Activated CD4-positive, alpha-beta T cell treated with anti-CD3 and anti-CD28 coated beads, Interleukin-2, amount 10 ng/mL, durations not matched to agents 7 days and 5 days (primary cell): ENCODE measurements at regions not wholly inside any gene's neighbourhood (a gene's known extent, or its start where the extent isn't known, plus 50 kb on each side); places are given as distances from the start of the nearest gene placed in this dataset.
"Not testable (repeated sequence)": the region's sequence is repeated elsewhere in the genome, so short reads cannot be mapped to it uniquely, and the experiment has no call there.

Source experiments
- CTCF ChIA-PET: fragments of 350-600 bp; sonication (Branson Sonifier 250); formaldehyde crosslinking; loops from one replicate; lab custom pipeline; 2021; ENCODE audit warnings: antibody characterized with exemption; lab: Charles Lee
- POLR2A ChIA-PET: fragments of 350-600 bp; sonication (Branson Sonifier 250); formaldehyde crosslinking; loops from one replicate; lab custom pipeline; 2021; ENCODE audit warnings: antibody characterized with exemption; lab: Charles Lee
- DNase-seq: peaks from one replicate; pipeline ENCODE4 v3.0.0-alpha.2; 2020
- H3K27ac Mint-ChIP-seq: one replicate; pipeline ENCODE4 v1.8.0; 2021; ENCODE audit warnings: mild to moderate bottlenecking, moderate library complexity, mixed read lengths
- H3K27me3 Mint-ChIP-seq: one replicate; pipeline ENCODE4 v1.8.0; 2021; ENCODE audit warnings: mixed read lengths
- H3K36me3 Mint-ChIP-seq: one replicate; pipeline ENCODE4 v1.8.0; 2021; ENCODE audit warnings: low read depth, mixed read lengths
- H3K4me1 Mint-ChIP-seq: one replicate; pipeline ENCODE4 v1.8.0; 2021; ENCODE audit warnings: mixed read lengths
- H3K4me3 Mint-ChIP-seq: one replicate; pipeline ENCODE4 v1.8.0; 2021; ENCODE audit warnings: mild to moderate bottlenecking, moderate library complexity, mixed read lengths
- H3K9me3 Mint-ChIP-seq: one replicate; pipeline ENCODE4 v1.8.0; 2021; ENCODE audit warnings: mixed read lengths

DNA sequence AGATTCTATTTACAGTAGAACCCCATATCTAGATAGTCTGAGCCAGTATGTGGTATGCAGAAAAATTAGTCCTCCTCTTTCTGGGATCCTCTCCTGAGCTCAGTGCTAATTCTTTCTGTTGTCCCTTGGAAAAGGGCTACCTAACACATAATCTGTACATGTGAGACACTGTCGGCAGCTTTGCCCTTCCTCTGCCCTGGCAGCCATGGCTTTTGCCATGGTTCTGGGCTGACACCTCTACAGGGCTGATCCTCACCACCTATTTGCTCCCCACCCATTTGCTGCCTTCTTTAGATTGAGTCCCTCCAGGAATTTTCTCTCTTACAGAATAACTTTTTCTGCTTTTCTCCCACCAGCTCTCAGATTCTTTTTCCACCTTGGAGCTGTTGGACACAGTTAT is 64.7 kb upstream of the MAP9 start:
- H3K4me3 Mint-ChIP-seq, result no peak overlapping the region
- H3K36me3 Mint-ChIP-seq, result no peaks in the 10 kb centered on the region
- peaks cover 5% of the 10 kb centered on the region for H3K4me1 Mint-ChIP-seq
- POLR2A ChIA-PET, result no interaction called here
- DNase-seq, result no peak
- peaks cover 6% of the 10 kb centered on the region for H3K27me3 Mint-ChIP-seq
- H3K27ac Mint-ChIP-seq, result no peak overlapping the region
- no peaks in the 10 kb centered on the region for H3K9me3 Mint-ChIP-seq
- CTCF ChIA-PET, result no interaction called here

DNA sequence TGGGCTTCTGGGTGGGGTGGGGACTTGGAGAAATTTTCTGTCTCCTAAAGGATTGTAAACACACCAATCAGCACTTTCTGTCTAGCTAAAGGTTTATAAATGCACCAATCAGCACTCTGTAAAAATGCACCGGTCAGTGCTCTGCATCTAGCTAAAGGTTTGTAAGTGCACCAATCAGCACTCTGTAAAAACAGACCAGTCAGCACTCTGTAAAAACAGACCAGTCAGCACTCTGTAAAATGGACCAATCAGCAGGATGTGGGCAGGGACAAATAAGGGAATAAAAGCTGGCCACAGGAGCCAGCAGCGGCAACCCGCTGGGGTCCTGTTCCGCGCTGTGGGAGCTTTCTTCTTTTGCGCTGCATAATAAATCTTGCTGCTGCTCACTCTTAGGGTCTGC is 63.0 kb upstream of the MAP9 start:
- H3K9me3 Mint-ChIP-seq, H3K4me1 Mint-ChIP-seq, H3K36me3 Mint-ChIP-seq, H3K27me3 Mint-ChIP-seq, DNase-seq, H3K27ac Mint-ChIP-seq, CTCF ChIA-PET, H3K4me3 Mint-ChIP-seq, POLR2A ChIA-PET: not testable (repeated sequence)

DNA sequence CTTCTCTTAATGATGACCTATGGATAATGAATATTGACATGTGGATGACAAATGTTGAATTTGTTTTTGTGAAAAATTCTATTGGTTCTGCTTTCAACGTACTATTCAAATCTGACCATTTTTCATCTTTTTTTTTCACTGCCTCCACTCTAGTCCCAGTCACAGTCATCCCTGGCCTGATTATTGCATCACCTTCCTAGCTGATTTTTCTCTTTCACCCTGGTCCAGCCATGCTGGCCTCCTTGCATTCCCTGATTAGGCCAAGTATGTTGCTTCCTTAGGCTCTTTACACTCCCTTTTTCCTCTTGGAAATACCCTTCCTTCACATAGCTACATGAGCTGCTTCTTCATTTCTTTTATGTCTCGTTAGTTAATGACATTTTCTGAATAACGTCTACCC is 58.1 kb upstream of the MAP9 start:
- ChIA-PET CTCF (no interaction called here), POLR2A (no interaction called here)
- Mint-ChIP-seq H3K27ac (no peak overlapping the region), H3K36me3 (no peaks in the 10 kb centered on the region), H3K4me1 (peaks cover 2% of the 10 kb centered on the region), H3K4me3 (no peak overlapping the region), H3K27me3 (no peaks in the 10 kb centered on the region), H3K9me3 (no peaks in the 10 kb centered on the region)
- DNase-seq, result no peak

DNA sequence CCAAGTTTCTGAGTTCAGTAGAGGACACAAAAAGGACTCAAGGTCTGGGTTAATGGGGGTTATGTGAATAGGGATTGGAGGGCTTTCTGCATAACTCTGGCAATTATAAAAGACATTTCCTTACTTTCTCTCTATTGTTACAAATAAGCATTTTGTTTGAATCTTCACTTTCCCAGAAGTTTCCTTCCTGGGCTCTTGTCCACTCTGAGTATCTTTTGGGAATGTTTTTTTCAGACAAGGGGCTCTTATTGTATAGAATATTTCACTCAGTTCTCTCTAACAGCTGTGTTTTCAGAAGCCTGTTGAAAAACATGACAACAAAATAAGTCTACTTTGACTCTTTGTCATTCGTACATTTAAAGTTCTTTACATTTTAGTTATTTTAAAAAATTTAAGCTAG is 57.6 kb upstream of the MAP9 start:
- Mint-ChIP-seq H3K27me3 (peaks cover 1% of the 10 kb centered on the region), H3K4me3 (no peak overlapping the region), H3K36me3 (no peaks in the 10 kb centered on the region), H3K9me3 (no peaks in the 10 kb centered on the region), H3K4me1 (peaks cover 2% of the 10 kb centered on the region), H3K27ac (no peak overlapping the region)
- no peak for DNase-seq
- POLR2A ChIA-PET, result no interaction called here
- CTCF ChIA-PET, result no interaction called here

DNA sequence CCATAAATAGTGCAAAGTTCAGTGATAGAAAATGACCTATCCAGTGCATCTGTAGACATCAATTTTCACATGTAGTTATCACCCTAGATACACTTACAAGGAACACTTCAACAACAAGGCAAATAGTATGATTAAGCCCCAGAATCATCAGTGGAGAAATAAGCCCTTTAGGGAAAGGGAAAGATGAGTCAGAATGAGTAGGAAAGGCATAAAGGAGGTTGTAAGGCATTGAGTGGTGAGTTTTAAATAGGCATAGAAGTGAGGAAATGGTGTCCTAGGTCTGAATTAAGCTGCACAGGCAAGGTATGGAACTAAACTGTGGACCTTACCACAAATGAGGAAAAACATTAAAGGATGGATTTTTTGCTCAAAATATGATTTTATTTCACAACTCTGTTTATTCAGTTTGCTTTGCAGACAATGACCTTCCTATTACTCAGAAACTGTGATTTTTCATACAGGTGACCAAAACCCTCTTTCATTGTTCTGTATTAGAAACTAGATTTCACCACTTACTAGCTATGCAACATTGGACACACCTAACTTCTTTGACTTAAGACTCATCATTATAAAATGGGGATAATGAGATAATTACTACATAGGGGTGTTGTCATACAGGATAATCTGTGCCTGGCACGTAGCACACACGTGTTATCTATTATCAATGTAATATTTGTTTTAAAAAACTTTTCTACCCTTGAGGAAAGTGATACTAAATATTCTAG is 57.0 kb upstream of the MAP9 start:
- POLR2A ChIA-PET, result no interaction called here

DNA sequence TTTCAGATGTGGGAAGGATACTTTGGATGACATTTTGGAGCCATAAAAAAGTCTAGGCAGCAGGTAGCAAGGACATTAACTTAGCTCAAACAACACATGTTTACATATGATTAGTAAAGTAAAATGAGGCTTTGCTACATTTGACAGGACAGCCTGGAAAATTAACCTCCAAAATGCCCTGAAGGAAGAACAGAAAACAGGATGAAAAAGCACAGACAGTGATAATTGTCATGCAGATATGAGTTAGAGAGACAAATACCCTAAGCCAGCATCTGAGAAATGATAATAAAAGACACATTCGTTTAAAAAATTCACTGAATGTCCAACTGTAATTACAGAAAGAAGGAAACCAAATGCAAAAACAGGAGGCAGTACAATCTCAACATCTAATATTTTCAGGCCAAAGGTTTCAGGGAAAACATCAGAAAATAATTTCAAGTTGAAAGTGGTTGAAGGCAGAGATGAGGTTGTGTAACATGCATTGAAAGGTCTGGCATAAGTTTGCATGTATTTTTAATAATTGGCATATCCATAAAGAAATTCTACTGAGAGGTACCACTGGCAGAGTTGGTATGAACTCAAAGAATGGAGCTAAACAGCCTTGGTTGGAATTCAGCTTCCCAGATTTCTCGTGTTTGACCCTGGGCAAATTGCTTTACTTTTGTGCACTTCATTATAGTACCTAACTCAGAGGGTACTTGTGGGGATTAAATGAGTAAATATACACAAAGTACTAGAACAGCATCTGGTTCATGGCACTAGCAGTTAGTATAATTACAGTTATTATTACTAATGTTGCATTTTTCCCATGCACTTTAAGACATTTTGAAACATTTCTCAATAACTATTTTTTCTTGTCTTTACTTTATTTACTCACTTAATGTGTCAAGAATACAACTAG is 54.4 kb upstream of the MAP9 start:
- Mint-ChIP-seq H3K27ac (no peak overlapping the region), H3K4me3 (no peak overlapping the region), H3K27me3 (peaks cover 3% of the 10 kb centered on the region), H3K9me3 (peaks cover 2% of the 10 kb centered on the region), H3K4me1 (peaks cover 2% of the 10 kb centered on the region), H3K36me3 (no peaks in the 10 kb centered on the region)
- ChIA-PET POLR2A (no interaction called here), CTCF (no interaction called here)
- no peak for DNase-seq

More for the DNA sequence above, 57.0 kb upstream of the MAP9 start:
- peaks cover 2% of the 10 kb centered on the region for H3K4me1 Mint-ChIP-seq
- CTCF ChIA-PET, result no interaction called here
- H3K9me3 Mint-ChIP-seq, result no peaks in the 10 kb centered on the region
- no peak for DNase-seq
- no peak overlapping the region for H3K27ac Mint-ChIP-seq
- H3K4me3 Mint-ChIP-seq, result no peak overlapping the region
- no peaks in the 10 kb centered on the region for H3K36me3 Mint-ChIP-seq
- H3K27me3 Mint-ChIP-seq, result peaks cover 3% of the 10 kb centered on the region

DNA sequence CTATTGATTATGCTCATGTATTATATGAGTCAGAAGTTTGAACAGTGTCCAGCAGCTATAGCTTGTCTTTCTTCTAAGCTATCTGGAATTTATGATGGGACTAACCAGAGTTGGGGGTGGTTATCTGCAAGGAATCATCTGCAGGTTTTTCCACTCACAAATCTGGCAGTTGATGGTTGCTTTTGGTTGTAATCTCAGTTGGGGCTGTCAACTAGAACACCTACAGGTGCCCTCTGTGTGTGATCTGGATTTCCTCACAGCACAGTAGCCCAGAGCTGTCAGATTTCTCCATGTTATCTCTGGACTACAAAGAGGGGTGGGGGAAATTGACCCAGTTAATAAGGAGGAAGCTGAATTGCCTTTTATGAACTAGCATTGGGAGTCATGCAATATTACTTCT is 51.4 kb upstream of the MAP9 start:
- Mint-ChIP-seq H3K27me3 (peaks cover 3% of the 10 kb centered on the region), H3K4me3 (no peak overlapping the region), H3K9me3 (peaks cover 6% of the 10 kb centered on the region), H3K27ac (no peak overlapping the region), H3K36me3 (no peaks in the 10 kb centered on the region), H3K4me1 (peaks cover 2% of the 10 kb centered on the region)
- CTCF ChIA-PET, result interaction anchor here (0.5 kb wide), 1 partner anchor 592 kb away, joined by 4 read pairs; no protein-coding TSS in a partner anchor
- no peak for DNase-seq
- POLR2A ChIA-PET, result no interaction called here

DNA sequence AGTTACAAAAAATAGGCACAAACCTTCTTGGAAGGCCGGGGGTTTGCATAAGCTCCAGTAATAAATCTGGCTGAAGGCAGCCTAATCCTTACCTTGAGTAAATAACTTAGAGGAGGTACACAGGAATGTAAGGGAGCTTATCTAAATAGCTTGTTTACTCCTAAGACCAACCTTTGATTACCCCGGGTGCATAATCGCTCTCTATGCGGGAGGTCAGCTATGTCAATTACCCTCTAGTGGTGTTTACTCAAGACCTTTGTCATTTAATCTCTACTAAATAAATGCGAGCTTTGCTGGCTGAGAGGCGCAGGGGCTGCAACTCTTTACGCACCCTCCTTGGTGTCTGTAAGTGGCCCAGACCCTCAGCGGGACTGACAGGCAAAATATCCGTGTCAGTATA is 50.2 kb upstream of the MAP9 start:
- peaks cover 2% of the 10 kb centered on the region for H3K4me1 Mint-ChIP-seq
- H3K27me3 Mint-ChIP-seq, result peaks cover 3% of the 10 kb centered on the region
- CTCF ChIA-PET, result no interaction called here
- no peak overlapping the region for H3K27ac Mint-ChIP-seq
- no peak for DNase-seq
- peaks cover 6% of the 10 kb centered on the region for H3K9me3 Mint-ChIP-seq
- no peaks in the 10 kb centered on the region for H3K36me3 Mint-ChIP-seq
- POLR2A ChIA-PET, result no interaction called here
- no peak overlapping the region for H3K4me3 Mint-ChIP-seq
